ENCODE measurements at regions not wholly inside any gene's neighbourhood (a gene's known extent, or its start where the extent isn't known, plus 50 kb on each side); places are given as distances from the start of the nearest gene placed in this dataset.

DNA sequence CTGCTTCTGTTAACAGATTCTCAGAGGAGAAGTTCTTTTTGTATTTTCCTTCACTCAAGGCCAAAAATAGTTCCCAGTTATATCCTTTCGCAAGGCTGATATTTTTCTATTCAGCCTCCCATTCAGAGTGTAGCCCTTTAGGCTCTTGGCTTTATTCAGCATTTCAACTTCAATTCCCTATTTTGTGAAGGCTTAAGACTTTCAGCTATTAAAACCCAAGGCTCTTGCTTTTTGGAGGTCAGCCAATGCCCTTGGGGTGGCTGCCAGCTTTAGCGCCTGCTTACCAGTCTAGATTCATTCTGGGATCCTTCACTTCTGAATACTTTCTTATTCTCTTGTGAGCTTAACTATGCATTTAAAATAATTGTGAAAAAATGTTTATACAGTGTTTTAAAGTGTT is 57.3 kb upstream of the ADGRA3 start:
- ChIA-PET CTCF (no interaction called here), POLR2A (no interaction called here)
- Histone ChIP-seq H3K36me3 (replicated peaks in 1 of 2; ENCODE audit: control extremely low read depth in 1 of 2, control insufficient read depth in 1 of 2, extremely low read depth in 1 of 2, insufficient read depth in 2 of 2, low read length in 1 of 2) (no peaks in the 10 kb centered on the region), H3K27me3 (replicated peaks in 1 of 4; ENCODE audit: control extremely low read depth in 1 of 4, control insufficient read depth in 3 of 4, insufficient read depth in 4 of 4, low read length in 3 of 4) (no peaks in the 10 kb centered on the region), H2AFZ (ENCODE audit: insufficient read depth, low read depth, low read length, poor library complexity, severe bottlenecking) (no peak overlapping the region), H4K20me1 (ENCODE audit: control insufficient read depth, insufficient read depth, low read length, poor library complexity, severe bottlenecking) (no peaks in the 10 kb centered on the region), H3K9me3 (ENCODE audit: control extremely low read depth in 1 of 3, control insufficient read depth in 2 of 3, insufficient read depth in 1 of 3, low read length in 2 of 3) (peaks cover 0 to 18% (median 16%) of the 10 kb centered on the region in 3 donors), H3K27ac (ENCODE audit: low read length in 2 of 2) (no peak overlapping the region), H3K4me1 (ENCODE audit: control insufficient read depth in 2 of 2, insufficient read depth in 2 of 2, low read length in 2 of 2) (no peaks in the 10 kb centered on the region), H3K4me3 (ENCODE audit: control extremely low read depth in 1 of 5, extremely low read depth in 1 of 5, insufficient read depth in 1 of 5, low read depth in 2 of 5, low read length in 4 of 5) (no peak overlapping the region), H3K4me2 (replicated peaks; ENCODE audit: low read depth, low read length, poor library complexity, severe bottlenecking) (no peak overlapping the region), H3K79me2 (ENCODE audit: control insufficient read depth, insufficient read depth, low read length) (no peaks in the 10 kb centered on the region), H3K9ac (ENCODE audit: low read length) (no peak overlapping the region)
- peaks cover 4% of the 10 kb centered on the region for H3K9me3 Mint-ChIP-seq (ENCODE audit: insufficient read depth)
- no peaks in the 10 kb centered on the region for H3K4me1 Mint-ChIP-seq
- no peak overlapping the region for H3K4me3 Mint-ChIP-seq
- no peak for TF ChIP-seq EZH2 (IDR thresholded peaks at IDR 0.05; ENCODE audit: borderline replicate concordance, insufficient read depth, low read depth, low read length, poor library complexity, severe bottlenecking)
- TF ChIP-seq, protein P1, sequence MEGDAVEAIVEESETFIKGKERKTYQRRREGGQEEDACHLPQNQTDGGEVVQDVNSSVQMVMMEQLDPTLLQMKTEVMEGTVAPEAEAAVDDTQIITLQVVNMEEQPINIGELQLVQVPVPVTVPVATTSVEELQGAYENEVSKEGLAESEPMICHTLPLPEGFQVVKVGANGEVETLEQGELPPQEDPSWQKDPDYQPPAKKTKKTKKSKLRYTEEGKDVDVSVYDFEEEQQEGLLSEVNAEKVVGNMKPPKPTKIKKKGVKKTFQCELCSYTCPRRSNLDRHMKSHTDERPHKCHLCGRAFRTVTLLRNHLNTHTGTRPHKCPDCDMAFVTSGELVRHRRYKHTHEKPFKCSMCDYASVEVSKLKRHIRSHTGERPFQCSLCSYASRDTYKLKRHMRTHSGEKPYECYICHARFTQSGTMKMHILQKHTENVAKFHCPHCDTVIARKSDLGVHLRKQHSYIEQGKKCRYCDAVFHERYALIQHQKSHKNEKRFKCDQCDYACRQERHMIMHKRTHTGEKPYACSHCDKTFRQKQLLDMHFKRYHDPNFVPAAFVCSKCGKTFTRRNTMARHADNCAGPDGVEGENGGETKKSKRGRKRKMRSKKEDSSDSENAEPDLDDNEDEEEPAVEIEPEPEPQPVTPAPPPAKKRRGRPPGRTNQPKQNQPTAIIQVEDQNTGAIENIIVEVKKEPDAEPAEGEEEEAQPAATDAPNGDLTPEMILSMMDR (IDR thresholded peaks at IDR 0.05), result no peak
- ATAC-seq (ENCODE audit: low read depth), result no peak
- intact Hi-C loops (cut with micrococcal nuclease), result no loop called here
- no peak overlapping the region for H3K27ac Mint-ChIP-seq
- no peaks in the 10 kb centered on the region for H3K27me3 Mint-ChIP-seq
- no peak for DNase-seq
- WGBS (ENCODE audit: insufficient coverage), result no CpG with 5 or more reads among the region's 2 CpGs

DNA sequence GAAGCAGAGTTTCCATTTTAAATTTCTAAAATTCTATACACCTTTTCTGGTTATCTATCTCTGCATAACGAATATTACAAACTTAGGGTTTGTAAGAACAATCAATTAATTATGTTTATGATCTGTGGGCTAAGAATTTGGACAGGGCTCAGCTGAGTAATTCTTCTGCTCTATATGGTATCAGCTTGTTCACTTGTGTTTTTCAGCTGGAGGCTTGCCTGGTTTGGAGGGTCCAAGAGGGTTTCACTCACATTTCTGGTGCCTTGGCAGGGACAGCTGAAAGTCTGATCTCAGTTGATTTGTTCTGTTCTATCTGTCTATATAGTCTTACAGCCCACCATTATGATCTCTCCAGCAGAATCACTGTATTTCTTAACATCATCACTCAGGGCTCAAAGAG is 57.8 kb upstream of the ADGRA3 start:
- Histone ChIP-seq H3K79me2 (ENCODE audit: control insufficient read depth, insufficient read depth, low read length) (no peaks in the 10 kb centered on the region), H3K27ac (ENCODE audit: low read length in 2 of 2) (no peak overlapping the region), H3K4me2 (replicated peaks; ENCODE audit: low read depth, low read length, poor library complexity, severe bottlenecking) (no peak overlapping the region), H3K4me1 (ENCODE audit: control insufficient read depth in 2 of 2, insufficient read depth in 2 of 2, low read length in 2 of 2) (no peaks in the 10 kb centered on the region), H3K9me3 (ENCODE audit: control extremely low read depth in 1 of 3, control insufficient read depth in 2 of 3, insufficient read depth in 1 of 3, low read length in 2 of 3) (peaks cover 0 to 18% (median 16%) of the 10 kb centered on the region in 3 donors), H2AFZ (ENCODE audit: insufficient read depth, low read depth, low read length, poor library complexity, severe bottlenecking) (no peak overlapping the region), H3K27me3 (replicated peaks in 1 of 4; ENCODE audit: control extremely low read depth in 1 of 4, control insufficient read depth in 3 of 4, insufficient read depth in 4 of 4, low read length in 3 of 4) (no peaks in the 10 kb centered on the region), H3K9ac (ENCODE audit: low read length) (no peak overlapping the region), H3K36me3 (replicated peaks in 1 of 2; ENCODE audit: control extremely low read depth in 1 of 2, control insufficient read depth in 1 of 2, extremely low read depth in 1 of 2, insufficient read depth in 2 of 2, low read length in 1 of 2) (no peaks in the 10 kb centered on the region), H4K20me1 (ENCODE audit: control insufficient read depth, insufficient read depth, low read length, poor library complexity, severe bottlenecking) (no peaks in the 10 kb centered on the region), H3K4me3 (ENCODE audit: control extremely low read depth in 1 of 5, extremely low read depth in 1 of 5, insufficient read depth in 1 of 5, low read depth in 2 of 5, low read length in 4 of 5) (no peak overlapping the region)
- DNase-seq (no peak), ATAC-seq (ENCODE audit: low read depth) (no peak)
- Mint-ChIP-seq H3K4me3 (no peak overlapping the region), H3K27ac (no peak overlapping the region), H3K4me1 (no peaks in the 10 kb centered on the region), H3K27me3 (no peaks in the 10 kb centered on the region), H3K9me3 (ENCODE audit: insufficient read depth) (peaks cover 4% of the 10 kb centered on the region)
- CTCF ChIA-PET, result no interaction called here
- POLR2A ChIA-PET, result no interaction called here
- intact Hi-C loops (cut with micrococcal nuclease), result no loop called here
- WGBS (ENCODE audit: insufficient coverage), result no CpG with 5 or more reads among the region's 1 CpG
- no peak for TF ChIP-seq EZH2 (IDR thresholded peaks at IDR 0.05; ENCODE audit: borderline replicate concordance, insufficient read depth, low read depth, low read length, poor library complexity, severe bottlenecking)
- TF ChIP-seq, protein P1 (IDR thresholded peaks at IDR 0.05), result no peak
